GM12878 (cell line): ENCODE measurements at regions not wholly inside any gene's neighbourhood (a gene's known extent, or its start where the extent isn't known, plus 50 kb on each side); places are given as distances from the start of the nearest gene placed in this dataset.

Experiments used
- ATAC-seq: fragments of 200-7000 bp; cut with Tn5 transposase; 3 replicates; pipeline ENCODE4 v1.9.1; 2020; ENCODE audit warnings: mild to moderate bottlenecking, moderate library complexity
- BruUV-seq: library from RNA; stranded (reverse); fragments of 400-500 nt; replicated peaks from 2 replicates; lab custom pipeline; 2021; lab: Mats Ljungman, UMichigan
- CTCF ChIA-PET: fragments of 300-600 bp; sonication (Branson Sonifier 250); formaldehyde crosslinking; extraction: SDS; loops from one replicate; lab custom pipeline; 2021; ENCODE audit warnings: inconsistent platforms; lab: Yijun Ruan, JAX
- POLR2A ChIA-PET: fragments of 350-600 bp; formaldehyde crosslinking; extraction: SDS; loops from one replicate; lab custom pipeline; 2021; ENCODE audit warnings: inconsistent platforms; lab: Charles Lee
- RAD21 ChIA-PET: fragments of 300-600 bp; sonication (Branson Sonifier 250); formaldehyde crosslinking; loops from one replicate; lab custom pipeline; 2023; ENCODE audit warnings: antibody characterized with exemption; ENCODE audit not compliant: unreplicated experiment; lab: Charles Lee
- SMC1A ChIA-PET: fragments of 300-600 bp; sonication (Branson Sonifier 250); formaldehyde crosslinking; loops from one replicate; lab custom pipeline; 2023; ENCODE audit not compliant: unreplicated experiment, uncharacterized antibody; lab: Charles Lee
- DNase-seq: peaks from one replicate; pipeline ENCODE4 v3.0.0-alpha.2; 2011; ENCODE audit warnings: low read depth, low spot score
- FAIRE-seq: peaks from 3 replicates; lab custom pipeline; 2011; peaks lifted over from hg19 to GRCh38; lab: Jason Lieb, UNC
- H2AFZ ChIP-seq: 2 replicates; pipeline ENCODE4 v1.6.0; 2011; ENCODE audit warnings: low read depth, low read length, control low read depth; ENCODE audit not compliant: control insufficient read depth
- H3K27ac ChIP-seq: 2 replicates; pipeline ENCODE4 v1.5.1; 2011; ENCODE audit warnings: control low read depth; ENCODE audit not compliant: control insufficient read depth, insufficient read depth
- H3K27me3 ChIP-seq, 2 experiments: replicated peaks in 1 of 2; 2 replicates each; pipeline versions ENCODE4 v1.6.0 to v1.6.1; 2011; ENCODE audit warnings: low read length in 1 of 2; ENCODE audit not compliant: control insufficient read depth in 2 of 2, insufficient read depth in 2 of 2
- H3K36me3 ChIP-seq, 2 experiments: 2 replicates each; pipeline ENCODE4 v1.5.1; 2011; ENCODE audit warnings: low read length in 1 of 2; ENCODE audit not compliant: control insufficient read depth in 2 of 2, insufficient read depth in 2 of 2
- H3K4me1 ChIP-seq: 2 replicates; pipeline ENCODE4 v1.6.1; 2011; ENCODE audit warnings: mild to moderate bottlenecking, low read length, moderate library complexity, mixed read lengths; ENCODE audit not compliant: control insufficient read depth, insufficient read depth
- H3K4me2 ChIP-seq: 2 replicates; pipeline ENCODE4 v1.6.0; 2011; ENCODE audit warnings: control low read depth; ENCODE audit not compliant: control insufficient read depth, insufficient read depth
- H3K4me3 ChIP-seq: fragments of 200-600 bp; sonication (generic); 2 replicates; pipeline ENCODE4 v1.5.1; 2016
- H3K79me2 ChIP-seq: 2 replicates; pipeline ENCODE4 v1.6.0; 2011; ENCODE audit warnings: low read length; ENCODE audit not compliant: control insufficient read depth, insufficient read depth
- H3K9ac ChIP-seq: 2 replicates; pipeline ENCODE4 v1.8.0; 2011; ENCODE audit warnings: low read length, control low read depth, mixed read lengths; ENCODE audit not compliant: control insufficient read depth, insufficient read depth
- H3K9me3 ChIP-seq: replicated peaks from 3 replicates; pipeline ENCODE4 v1.5.1; 2011; ENCODE audit warnings: mild to moderate bottlenecking, low read length; ENCODE audit not compliant: control insufficient read depth, insufficient read depth
- H4K20me1 ChIP-seq: 2 replicates; pipeline ENCODE4 v1.6.0; 2011; ENCODE audit not compliant: control insufficient read depth, insufficient read depth
- BMI1 ChIP-seq: fragments of 450-650 bp; IDR thresholded peaks from 2 replicates; pipeline ENCODE4 v1.6.1; 2016; ENCODE audit warnings: mild to moderate bottlenecking, moderate library complexity, borderline replicate concordance
- EED ChIP-seq: sonication (generic); IDR thresholded peaks from 2 replicates; pipeline ENCODE4 v1.6.1; 2016; ENCODE audit warnings: antibody characterized with exemption, low read depth
- EP300 ChIP-seq, 2 experiments: fragments of 150-350 bp in 1 of 2; IDR thresholded peaks; 2 replicates each; pipeline ENCODE4 v1.6.1; 2011 to 2012; ENCODE audit warnings: low read depth in 2 of 2, low read length in 2 of 2, borderline replicate concordance in 1 of 2, improper control_type of control experiment in 1 of 2, inconsistent platforms in 1 of 2; ENCODE audit not compliant: control insufficient read depth in 1 of 2
- EZH2 ChIP-seq: IDR thresholded peaks from 2 replicates; pipeline ENCODE4 v1.6.1; 2012; ENCODE audit warnings: low read depth, mild to moderate bottlenecking, control low read depth, inconsistent platforms, low read length, borderline replicate concordance; ENCODE audit not compliant: control insufficient read depth
- IKZF1 ChIP-seq: fragments of 450-650 bp; conservative IDR thresholded peaks from 2 replicates; pipeline ENCODE4 v1.6.1; 2017; ENCODE audit warnings: antibody characterized with exemption, mild to moderate bottlenecking
- MEF2A ChIP-seq: IDR thresholded peaks from 2 replicates; pipeline ENCODE4 v1.6.1; 2011; ENCODE audit warnings: low read depth, mild to moderate bottlenecking, low read length, moderate library complexity; ENCODE audit not compliant: insufficient read depth
- POU2F2 ChIP-seq: IDR thresholded peaks from 3 replicates; pipeline ENCODE4 v1.6.1; 2011; ENCODE audit warnings: low read depth, mild to moderate bottlenecking, low read length, borderline replicate concordance
- RB1 ChIP-seq: fragments of 450-650 bp; formaldehyde crosslinking; IDR thresholded peaks from 2 replicates; pipeline ENCODE4 v1.6.1; 2017; ENCODE audit warnings: mild to moderate bottlenecking, borderline replicate concordance
- RBBP5 ChIP-seq: fragments of 200-600 bp; sonication (generic); conservative IDR thresholded peaks from 2 replicates; pipeline ENCODE4 v1.6.1; 2016
- WGBS: methylation state at CpG from one replicate; pipeline ENCODE4 v1.1.6; 2016; ENCODE audit warnings: low lambda C conversion rate; ENCODE audit not compliant: insufficient replicate concordance, insufficient coverage; ENCODE audit errors: missing lambda C conversion rate; 5-methylcytosine and 5-hydroxymethylcytosine counted together
- in situ Hi-C: fragments of 300-500 bp; cut with MboI; formaldehyde crosslinking; loops from 9 replicates; pipeline ENCODE4 v1.14.3; 2018; ENCODE audit warnings: mixed read lengths
- intact Hi-C: fragments of 100-400 bp; cut with micrococcal nuclease; formaldehyde crosslinking; loops from one replicate; pipeline ENCODE4 v1.14.2; 2022; ENCODE audit not compliant: unreplicated experiment
- TF ChIP-seq, protein P1 (sequence below): fragments of 450-650 bp; formaldehyde crosslinking; IDR thresholded peaks from 2 replicates; pipeline ENCODE4 v1.4.0; 2022; ENCODE audit warnings: mild to moderate bottlenecking, moderate library complexity
- TF ChIP-seq, protein P2 (sequence below): IDR thresholded peaks from 2 replicates; pipeline ENCODE4 v1.6.1; 2012; ENCODE audit warnings: low read depth, low read length, improper control_type of control experiment

DNA sequence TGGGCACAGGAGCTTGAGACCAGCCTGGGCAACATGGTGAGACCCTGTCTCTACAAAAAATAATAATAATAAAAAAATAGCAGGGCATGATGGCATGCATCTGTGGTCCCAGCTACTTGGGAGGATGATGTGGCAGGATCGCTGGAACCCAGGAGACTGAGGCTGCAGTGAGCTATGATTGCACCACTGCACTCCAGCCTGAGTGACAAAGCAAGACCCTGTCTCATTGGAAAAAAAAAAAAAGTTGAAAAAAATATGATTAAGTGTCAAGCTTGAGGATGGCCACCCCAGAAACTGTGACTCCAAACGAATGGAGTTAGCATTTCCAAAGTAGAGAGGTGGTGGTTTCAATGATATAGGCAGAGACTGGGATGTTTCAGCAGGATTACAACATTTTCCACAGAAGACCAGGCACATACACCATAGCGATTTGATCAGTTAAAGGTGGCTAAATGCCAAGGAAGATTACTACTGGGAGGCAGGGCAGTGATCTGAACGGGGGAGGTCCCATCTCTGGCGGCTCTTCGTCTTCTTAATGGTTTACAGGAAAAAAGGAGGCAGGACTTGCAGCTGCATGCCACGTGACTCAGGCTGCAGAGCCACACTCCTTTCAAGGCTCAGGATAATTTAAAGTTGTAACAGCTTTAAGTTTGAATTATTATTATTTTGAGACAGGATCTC, 250.6 kb upstream of the GALNT17 start:
- TF ChIP-seq, protein P1, sequence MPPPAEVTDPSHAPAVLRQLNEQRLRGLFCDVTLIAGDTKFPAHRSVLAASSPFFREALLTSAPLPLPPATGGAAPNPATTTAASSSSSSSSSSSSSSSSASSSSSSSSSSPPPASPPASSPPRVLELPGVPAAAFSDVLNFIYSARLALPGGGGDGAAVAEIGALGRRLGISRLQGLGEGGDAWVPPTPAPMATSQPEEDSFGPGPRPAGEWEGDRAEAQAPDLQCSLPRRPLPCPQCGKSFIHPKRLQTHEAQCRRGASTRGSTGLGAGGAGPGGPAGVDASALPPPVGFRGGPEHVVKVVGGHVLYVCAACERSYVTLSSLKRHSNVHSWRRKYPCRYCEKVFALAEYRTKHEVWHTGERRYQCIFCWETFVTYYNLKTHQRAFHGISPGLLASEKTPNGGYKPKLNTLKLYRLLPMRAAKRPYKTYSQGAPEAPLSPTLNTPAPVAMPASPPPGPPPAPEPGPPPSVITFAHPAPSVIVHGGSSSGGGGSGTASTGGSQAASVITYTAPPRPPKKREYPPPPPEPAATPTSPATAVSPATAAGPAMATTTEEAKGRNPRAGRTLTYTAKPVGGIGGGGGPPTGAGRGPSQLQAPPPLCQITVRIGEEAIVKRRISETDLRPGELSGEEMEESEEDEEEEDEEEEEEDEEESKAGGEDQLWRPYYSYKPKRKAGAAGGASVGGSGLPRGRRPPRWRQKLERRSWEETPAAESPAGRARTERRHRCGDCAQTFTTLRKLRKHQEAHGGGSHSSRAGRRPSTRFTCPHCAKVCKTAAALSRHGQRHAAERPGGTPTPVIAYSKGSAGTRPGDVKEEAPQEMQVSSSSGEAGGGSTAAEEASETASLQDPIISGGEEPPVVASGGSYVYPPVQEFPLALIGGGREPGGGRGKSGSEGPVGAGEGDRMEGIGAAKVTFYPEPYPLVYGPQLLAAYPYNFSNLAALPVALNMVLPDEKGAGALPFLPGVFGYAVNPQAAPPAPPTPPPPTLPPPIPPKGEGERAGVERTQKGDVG (CRISPR knock-in tag), result no peak
- TF ChIP-seq EP300 (IDR thresholded peaks at IDR 0.05; ENCODE audit: borderline replicate concordance in 1 of 2, control insufficient read depth in 1 of 2, low read depth in 2 of 2, low read length in 2 of 2) (no peak), BMI1 (no peak), EED (no peak), POU2F2 (no peak), EZH2 (no peak), MEF2A (no peak), RBBP5 (no peak), IKZF1 (no peak), RB1 (no peak)
- TF ChIP-seq, protein P2, sequence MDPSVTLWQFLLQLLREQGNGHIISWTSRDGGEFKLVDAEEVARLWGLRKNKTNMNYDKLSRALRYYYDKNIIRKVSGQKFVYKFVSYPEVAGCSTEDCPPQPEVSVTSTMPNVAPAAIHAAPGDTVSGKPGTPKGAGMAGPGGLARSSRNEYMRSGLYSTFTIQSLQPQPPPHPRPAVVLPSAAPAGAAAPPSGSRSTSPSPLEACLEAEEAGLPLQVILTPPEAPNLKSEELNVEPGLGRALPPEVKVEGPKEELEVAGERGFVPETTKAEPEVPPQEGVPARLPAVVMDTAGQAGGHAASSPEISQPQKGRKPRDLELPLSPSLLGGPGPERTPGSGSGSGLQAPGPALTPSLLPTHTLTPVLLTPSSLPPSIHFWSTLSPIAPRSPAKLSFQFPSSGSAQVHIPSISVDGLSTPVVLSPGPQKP, result no peak
- Histone ChIP-seq H3K4me3 (no peak overlapping the region), H3K9ac (no peak overlapping the region), H3K36me3 (no peaks in the 10 kb centered on the region), H2AFZ (no peak overlapping the region), H3K79me2 (no peaks in the 10 kb centered on the region), H3K9me3 (no peaks in the 10 kb centered on the region), H3K27me3 (no peaks in the 10 kb centered on the region), H3K4me1 (no peaks in the 10 kb centered on the region), H3K4me2 (no peak overlapping the region), H3K27ac (no peak overlapping the region), H4K20me1 (no peaks in the 10 kb centered on the region)
- intact Hi-C loops, result no loop called here
- ChIA-PET CTCF (no interaction called here), POLR2A (no interaction called here), SMC1A (no interaction called here), RAD21 (no interaction called here)
- in situ Hi-C loops, result no loop called here
- no peak for FAIRE-seq
- ATAC-seq, result no peak
- WGBS, result 36% methylated on average over 7 of the region's 7 CpGs
- BruUV-seq, result no TSS peak
- DNase-seq, result no peak
